Glomerular visceral epithelial cell (primary cell): ENCODE measurements at regions not wholly inside any gene's neighbourhood (a gene's known extent, or its start where the extent isn't known, plus 50 kb on each side); places are given as distances from the start of the nearest gene placed in this dataset.

Experiments used
- DNase-seq: peaks from one replicate; pipeline ENCODE4 v3.0.0-alpha.2; 2016; ENCODE audit errors: extremely low spot score

DNA sequence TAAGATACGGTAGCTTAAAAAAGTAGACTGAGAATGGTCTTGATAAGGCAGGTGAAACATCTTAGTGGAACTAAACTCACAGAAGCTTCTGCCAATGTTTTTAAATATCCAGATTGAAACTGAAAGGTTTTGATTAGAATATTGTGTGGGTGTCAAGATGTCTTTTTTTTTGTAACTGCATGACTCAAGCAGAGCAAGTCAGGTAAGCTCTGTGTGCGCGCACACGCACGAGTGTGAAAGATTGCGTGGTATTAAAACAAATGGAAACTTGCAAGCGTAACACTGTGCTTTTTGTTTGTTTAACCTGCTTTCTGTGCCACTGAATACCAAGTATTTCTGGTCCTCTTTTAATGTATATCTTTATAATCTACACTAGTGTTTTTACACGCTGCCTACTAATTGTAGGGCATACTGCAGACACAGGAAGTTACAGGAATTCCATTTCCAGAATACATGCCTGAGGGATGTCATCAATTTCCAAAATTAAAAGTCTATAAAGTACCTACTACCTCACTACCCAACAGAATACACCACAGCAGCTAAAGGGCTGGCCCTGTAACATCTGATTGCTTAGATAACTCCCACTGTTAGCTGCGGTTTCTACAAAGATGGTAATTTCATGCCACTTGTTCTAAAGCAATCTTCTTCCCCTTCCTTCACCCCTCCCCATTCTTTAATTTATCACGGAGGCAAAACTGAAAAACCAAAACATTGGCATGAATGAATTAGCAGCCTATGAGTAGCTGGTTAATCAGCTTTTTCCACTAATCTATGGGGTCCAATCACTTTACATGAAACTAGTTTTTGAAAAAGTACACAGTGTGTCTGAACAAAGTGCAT is 472.8 kb downstream of the SHQ1 start:
- no peak for DNase-seq

DNA sequence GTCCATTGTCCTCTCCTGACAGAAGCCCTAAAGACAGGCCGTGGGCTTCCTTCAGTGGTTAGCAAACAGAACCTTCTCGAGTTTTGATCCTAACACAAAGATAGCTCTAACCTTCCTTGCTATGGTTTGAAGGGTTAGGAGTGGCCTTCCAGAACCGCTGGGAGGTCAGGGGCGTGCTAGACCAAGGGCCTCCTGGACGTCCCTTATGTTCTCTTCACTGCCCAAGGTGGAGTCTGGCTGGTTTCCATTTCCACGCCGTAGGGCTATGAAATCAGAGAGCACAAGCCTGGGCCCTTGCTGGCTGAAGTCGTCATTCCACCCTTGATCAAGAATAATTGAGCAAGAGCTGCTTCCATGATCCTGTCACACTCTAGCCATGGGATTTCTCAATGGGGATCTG is 475.1 kb downstream of the SHQ1 start:
- DNase-seq: no peak

DNA sequence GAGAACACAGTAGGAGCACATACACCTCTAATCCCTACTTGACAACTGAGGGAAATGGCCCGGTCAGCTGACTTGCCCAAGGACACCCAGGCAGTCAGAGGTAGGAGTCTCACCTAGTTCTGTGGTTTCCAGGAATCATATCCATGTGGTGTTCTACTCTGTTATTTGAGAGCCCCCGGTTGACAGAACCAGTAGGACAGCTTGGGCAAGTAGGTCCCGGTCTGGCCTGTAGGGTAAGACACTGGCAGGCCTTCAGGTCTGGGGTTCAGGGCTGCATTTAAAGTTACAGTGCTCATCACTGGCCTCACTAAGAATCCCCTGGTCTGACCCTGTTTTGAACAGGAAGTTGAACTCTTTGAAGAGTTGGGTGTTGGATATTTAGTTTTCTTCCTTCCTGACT is 476.1 kb downstream of the SHQ1 start:
- no peak for DNase-seq

DNA sequence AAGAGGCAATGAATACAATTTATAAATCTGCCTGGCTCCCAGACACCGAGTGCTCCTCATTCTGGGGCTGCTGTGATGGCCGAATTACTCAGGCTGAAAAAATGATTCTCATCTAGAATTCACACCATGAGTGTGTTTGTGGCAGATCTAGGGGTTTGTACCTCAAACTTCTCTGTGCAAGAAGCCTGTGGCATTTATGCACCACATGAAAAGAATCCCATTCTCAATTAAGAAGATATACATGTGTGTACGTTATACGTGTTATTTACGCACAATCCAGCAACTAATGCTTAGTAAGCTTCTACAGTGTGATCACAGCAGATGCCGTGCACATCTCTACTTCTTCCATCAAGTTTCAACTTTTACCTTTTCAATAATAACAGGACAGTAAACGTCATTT is 476.8 kb downstream of the SHQ1 start:
- no peak for DNase-seq

DNA sequence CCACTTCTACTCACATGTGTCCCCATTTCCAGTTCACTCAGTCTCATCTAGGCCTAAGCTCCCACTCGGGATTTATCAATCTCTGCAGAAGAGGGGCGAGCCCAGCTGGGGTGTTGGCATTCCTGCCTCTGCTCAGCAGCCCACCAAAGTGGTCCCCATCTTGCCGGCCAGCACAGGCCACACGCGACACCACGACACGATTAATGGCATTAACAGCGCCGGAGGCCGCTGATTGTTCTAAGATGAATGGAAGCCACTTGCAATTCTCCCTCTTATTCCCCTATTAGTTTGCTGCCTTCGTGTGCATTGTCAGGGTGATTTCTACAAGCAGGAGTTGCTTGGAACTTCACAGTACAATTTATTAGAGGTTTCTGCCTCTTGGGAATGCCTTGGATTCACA is 477.3 kb downstream of the SHQ1 start:
- no peak for DNase-seq

DNA sequence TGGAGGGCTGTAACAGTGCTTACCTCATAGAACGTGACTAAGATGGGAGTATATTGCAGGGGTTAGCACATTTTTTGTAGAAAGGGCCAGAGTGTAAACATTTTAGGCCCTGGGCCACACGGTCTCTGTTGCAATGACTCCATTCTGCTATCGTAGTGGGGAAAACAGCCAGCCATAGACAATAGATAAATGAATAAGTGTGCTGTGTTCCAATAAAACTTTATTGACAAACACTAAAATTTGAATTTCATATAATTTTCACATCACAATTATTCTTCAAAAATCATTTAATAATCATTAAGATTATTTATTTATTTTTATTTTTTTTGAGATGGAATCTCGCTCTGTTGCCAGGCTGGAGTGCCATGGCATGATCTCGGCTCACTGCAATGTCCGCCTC is 478.6 kb downstream of the SHQ1 start:
- no peak for DNase-seq

DNA sequence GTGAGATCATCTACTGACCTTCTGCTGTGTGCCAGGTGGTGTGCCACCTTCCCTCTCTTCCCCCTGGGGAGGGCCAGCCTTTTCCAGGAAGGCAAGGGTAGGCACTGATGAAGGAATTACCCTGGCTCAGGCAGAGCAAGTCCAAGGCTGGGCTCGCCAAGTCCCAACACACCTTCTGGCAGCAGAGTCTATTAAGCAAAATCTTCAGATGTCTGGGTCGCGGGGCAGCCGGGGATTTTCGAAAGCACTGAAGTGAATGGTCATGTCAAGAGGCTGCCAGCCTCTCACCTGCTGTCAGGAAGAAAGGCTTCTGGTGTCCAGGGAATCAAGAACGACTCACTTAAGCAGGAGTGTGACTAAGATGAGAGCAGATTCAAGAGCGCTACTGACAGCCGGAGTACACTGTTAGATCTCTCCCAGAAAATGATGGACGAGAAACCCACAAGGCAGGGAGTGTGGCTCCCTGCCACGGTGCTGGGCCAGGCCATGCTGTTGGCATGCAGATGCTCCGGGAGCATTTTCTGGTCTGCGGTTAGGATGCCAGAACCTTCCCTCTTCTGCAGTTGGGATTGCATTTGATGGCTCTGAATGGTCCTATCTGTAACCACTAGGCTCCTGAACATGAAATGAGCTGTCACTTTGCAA is 479.8 kb downstream of the SHQ1 start:
- no peak for DNase-seq

DNA sequence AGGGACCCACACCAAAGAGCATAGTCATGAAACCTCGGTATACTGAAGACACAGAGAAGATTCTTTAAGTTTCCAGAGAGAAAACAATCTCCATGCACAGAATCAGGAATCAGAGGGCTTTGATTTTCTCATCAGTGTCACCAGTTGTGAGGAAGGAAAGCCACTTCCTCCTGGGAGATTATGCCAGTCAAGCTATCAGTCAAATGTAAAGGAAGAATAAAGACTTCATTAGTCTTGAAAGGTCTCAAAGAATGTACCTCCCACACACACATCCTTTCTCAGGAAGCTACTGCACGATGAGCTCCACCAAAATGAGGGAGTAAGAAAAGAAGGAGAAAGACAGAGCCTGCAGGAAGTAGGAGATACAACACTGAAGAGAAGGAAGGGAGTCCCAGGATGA is 486.3 kb downstream of the SHQ1 start:
- DNase-seq: no peak

DNA sequence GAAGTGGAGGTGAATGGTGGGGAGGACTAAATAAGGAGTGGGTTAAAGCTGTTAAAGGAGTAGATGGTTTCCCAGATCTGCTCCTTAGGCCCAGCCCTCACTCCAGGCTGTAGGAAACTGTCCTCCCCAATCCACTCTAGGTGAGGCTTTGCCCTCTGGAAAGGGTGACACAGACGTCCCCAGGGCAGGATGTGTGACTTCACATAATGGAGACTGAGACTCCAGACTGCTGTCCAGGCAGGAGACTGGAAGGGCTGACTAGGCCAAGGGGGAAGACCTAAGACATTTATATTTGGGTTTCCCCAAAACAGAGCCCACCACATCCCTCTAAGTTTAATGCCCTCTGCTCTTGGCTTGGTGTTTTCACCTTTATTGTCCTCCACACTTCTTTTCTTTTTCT is 488.5 kb downstream of the SHQ1 start:
- DNase-seq: no peak

DNA sequence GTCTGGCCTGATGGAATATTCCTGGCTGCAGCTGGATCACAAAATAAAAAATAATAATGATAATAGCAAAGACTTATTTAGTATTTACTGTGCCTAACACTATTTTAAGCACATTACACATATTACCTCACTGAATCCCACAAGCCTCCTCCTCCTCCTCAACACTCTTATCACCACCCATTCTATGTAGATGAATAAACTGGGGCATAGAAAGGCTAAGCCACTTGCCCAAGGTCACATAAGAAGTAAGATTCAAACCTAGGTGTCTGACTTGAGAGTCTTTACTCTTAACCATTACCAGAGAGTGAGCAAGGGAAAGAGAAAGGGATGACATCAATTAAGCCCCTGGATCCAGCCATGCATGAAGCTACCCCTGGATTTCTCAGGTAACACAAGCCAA is 493.1 kb downstream of the SHQ1 start:
- DNase-seq: no peak

DNA sequence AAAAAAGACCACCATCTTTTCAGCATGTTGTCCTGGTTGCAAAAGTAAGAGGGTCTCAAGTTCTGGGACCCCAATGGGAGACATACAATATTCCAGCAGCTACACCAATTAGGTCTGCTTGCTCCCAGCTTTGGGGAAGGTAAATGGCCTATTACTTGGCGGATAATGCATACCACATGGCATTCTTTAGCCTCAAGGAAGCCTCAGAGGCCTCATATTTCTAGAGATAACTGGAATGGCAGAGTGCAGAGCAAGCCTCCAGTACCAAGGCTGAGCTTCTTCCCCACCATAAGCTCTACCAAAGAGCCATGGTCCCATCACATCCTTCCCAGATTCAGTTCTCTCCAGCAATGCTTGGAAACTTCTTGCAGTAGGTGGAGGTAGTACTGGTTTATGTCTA is 493.8 kb downstream of the SHQ1 start:
- DNase-seq: no peak

DNA sequence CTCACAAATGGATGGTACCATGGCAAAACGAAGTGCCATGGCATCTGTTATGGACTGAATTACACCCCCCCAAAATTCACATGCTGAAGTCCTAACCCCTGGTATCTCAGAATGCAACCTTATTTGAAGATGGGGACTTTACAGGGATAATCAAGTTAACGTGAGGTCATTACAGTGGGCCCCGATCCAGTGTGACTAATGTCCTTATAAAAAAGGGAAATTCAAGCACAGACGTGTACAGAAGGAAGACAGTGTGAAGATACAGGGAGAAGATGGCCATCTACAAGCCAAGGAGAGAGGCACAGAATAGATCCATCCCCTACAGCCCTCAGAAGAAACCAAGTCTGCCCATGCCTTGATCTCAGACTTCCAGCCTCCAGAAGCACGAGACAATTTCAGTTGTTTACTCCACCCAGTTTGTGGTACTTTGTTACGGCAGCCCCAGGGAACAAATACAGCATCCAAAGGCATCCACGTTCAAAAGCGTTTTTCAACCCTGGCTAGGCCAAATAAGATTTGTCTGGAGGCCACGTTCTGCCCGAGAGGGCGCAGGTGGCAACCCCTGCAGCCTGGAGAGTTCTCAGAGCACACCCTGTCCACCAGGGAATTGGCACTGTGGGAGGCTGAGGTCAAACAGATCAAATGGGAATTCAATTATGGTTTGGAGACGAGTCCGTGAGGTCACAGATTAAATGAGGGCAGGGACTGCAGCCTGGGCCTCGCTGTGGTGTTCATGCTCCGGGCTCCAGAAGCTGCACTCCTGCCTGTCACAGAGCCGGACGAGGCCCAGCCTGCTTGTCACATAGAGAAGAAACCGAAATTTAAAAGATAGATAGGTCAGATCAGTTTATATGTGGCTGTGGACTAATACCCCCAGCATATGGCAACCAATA is 494.8 kb downstream of the SHQ1 start:
- no peak for DNase-seq

DNA sequence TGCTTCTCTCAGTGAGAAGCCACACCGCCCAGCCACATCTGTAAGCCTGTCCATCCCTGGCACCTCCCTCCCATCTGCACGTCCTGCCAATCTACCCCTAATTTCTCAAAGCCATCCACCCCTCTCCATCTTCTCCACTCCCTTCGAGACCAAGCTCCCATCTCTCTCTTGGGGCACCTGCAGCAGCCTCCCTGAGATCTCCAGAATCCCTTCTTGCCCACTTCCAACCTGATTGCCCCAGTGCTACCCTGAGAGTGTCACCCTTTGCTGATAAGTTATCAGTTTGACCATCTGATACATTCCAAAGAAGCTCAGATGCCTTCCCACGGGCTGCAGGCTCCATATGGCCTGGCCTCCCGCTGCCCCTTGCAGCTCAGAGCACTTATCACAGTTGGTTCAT is 496.1 kb downstream of the SHQ1 start:
- DNase-seq: no peak

DNA sequence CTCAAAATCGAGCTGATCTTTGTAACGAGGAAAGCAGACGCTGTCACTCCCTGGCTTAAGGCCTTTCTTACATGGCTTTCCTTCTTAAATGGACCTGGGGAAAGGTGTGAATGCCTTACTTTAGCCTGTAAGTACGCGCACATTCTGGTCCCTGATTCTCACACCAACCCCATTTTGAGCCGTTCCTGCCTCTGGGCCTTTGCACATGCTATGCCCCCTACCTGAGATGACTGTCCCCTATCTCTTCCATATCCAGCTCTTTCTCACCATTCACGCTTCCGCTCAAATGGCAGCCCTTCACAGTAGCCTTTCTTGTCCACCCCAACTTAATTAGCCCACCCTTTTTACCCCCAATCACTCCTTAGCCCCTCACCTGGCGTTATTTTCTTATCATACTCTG is 496.7 kb downstream of the SHQ1 start:
- no peak for DNase-seq

DNA sequence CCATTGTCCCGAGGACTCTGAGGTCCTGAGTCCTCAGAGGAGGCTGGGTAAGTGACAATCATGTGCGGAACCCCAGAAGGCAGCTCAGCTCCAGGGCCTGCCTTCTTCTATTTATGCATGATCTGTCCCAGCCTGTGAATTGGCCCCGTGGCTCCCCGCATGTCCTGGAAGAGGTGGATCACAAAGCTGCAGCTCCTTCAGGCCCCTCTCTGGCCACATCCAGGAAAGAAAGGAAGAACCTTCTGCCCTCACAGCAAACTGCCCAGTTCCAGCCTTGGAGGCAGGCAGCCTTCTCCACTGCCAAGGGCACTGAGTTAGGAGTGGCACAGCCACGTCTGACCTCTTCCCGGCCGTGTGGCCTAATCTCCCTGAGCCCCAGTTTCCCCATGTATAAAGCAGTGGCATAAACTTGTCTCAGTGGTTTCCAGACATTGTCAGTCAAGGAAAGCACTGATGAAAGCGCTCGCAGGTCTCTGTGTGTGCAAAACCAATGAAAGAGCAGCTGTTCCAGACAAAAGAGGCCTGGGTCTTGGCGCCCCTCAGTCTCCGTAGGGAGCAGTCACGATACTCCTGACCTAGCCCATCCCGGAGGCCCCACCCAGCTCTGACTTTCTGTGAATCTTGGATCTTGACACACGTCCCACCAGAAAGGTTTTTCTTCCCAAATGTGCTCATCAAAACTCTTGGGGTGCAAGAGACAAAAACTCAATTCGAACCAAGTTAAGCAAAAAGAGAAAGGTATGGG is 497.3 kb downstream of the SHQ1 start:
- no peak for DNase-seq

DNA sequence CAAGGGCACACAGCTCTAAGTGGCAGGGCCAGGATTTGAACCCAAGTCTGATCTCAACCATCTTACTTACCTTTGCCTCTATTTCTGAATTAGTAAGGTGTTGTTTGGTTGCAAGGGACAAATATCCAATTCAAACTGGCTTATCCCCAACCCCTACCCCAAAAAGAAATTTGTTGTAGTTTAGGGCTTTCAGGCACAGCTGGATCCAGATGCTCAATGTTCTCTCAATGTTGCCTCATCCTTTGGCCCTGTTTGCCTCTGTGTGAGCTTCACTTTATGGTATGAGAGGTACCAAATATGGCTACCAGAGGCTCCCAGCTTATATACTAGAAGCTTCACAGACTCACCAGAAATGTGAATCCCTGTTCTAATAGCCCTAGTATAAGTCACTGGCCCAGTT is 499.9 kb downstream of the SHQ1 start:
- no peak for DNase-seq

DNA sequence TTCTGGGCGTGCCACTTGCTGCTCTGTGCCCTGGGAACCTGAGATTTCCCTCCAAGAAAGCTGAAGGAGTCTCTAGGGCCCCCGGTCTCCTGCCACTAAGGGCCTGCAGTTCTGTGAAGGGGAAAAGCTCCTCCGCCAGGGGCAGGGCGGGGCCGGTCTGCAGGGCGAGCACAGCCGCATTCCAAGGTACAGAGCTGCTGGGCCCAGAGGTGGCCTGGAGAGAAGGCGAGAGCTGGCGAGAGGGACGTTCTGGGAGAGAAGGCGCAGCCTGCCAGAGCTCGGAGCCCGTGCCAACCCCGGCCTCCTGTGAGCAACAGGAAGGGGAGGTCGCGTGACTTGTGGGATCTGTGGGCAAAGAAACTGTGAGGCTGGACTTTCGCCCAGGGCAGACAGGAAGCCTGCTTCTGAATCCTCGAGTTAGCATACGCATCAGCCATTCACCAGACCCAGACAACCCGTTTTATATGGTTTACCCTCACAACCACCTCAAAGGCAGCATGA is 500.4 kb downstream of the SHQ1 start:
- peak; percentile 96 for DNase-seq

DNA sequence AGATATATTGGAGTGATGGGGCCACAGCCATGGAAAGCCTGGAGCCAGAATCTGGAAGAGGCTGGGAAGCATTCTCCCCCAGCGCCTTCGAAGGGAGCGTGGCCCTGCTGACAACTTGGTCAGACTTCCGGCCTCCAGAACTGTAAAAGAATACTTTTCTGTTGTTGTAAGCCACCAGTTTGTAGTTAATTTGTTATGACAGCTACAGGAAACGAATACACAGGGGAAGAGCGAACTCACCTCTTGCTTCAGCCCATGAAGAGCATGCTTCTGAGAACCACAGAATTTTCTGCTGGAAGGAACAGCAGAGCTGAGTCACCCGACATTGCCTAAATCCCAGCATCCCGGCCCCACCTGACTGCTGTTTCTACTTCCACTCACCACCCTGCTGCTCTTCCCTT is 501.7 kb downstream of the SHQ1 start:
- peak; percentile 91 for DNase-seq

DNA sequence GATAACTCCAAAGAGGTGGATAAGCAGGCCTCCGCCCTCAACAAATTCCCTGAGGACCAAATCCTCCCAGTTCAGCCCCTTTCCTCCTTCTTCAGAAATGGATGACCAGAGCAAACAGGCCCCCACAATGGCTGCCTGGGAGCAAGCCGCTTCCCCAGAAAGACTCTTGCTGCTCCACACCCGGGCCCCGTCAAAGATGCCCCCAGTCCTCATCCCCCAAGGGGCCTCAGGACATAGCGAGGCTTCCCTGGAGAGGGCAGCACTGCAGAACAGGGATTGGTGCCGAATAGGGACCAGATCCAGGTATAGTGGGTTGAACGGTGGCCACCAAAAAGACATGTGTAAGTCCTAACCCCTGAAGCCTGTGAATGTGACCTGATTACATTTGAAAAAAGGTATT is 502.3 kb downstream of the SHQ1 start:
- DNase-seq: no peak

DNA sequence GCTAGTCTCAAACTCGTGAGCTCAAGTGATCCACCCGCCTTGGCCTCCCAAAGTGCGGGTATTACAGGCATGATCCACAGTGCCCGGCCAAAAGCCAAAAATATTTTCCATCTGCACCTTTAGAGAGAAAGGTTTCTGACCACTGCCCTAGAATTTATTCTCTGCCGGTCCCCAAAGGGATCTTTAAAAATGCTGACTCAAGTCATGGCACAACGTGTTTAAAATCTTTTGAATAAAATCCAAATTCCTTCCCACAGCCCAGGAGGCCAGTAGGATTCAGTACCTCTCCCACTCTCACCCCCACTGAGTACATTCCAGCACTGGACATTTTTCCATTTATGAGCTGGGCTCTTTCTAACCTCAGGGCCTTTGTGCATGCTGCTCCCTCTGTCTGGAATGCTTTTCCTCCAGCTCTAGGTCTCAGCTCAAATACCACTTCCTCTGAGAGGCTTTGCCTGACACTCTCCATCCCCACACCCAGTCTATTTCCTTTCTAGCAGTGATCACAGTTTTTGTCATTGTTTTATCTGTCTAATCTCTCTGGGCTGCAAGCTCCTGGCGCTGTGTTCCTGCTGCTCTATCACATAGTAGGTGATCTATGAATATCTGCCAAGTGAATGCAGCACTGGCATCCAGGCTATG is 502.9 kb downstream of the SHQ1 start:
- no peak for DNase-seq

DNA sequence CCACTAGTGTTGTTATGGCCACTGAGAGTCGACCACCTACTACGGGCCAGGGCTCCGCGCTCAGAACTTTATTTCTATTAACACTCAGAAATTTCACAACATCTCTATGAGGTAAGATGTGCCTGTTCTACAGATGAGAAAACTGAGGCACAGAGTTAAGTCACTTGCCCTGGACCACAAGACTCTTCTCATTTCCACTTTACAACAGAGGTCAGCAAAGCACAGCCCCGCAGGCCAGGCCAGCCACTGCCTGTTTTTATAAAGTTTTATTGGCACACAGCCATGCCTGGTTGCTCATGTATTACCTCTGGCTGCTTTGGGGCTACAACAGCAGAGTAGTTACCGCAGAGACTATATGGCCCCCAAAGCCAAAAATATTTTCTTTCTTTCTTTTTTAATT is 503.6 kb downstream of the SHQ1 start:
- DNase-seq: no peak
